IMR-90 (cell line): ENCODE measurements at regions not wholly inside any gene's neighbourhood (a gene's known extent, or its start where the extent isn't known, plus 50 kb on each side); places are given as distances from the start of the nearest gene placed in this dataset.

Experiments
- ATAC-seq: fragments of 200-7000 bp; cut with Tn5 transposase; 2 replicates; pipeline ENCODE4 v1.9.1; 2020; ENCODE audit warnings: low read depth, mild to moderate bottlenecking, moderate library complexity
- BruUV-seq: library from RNA; stranded (reverse); fragments of 400-500 nt; replicated peaks from 2 replicates; lab custom pipeline; 2021; lab: Mats Ljungman, UMichigan
- CTCF ChIA-PET: fragments of 300-600 bp; formaldehyde crosslinking; extraction: SDS; loops from one replicate; lab custom pipeline; 2021; ENCODE audit warnings: antibody characterized with exemption; lab: Yijun Ruan, JAX
- POLR2A ChIA-PET: fragments of 300-600 bp; sonication (Branson Sonifier 250); formaldehyde crosslinking; loops from one replicate; lab custom pipeline; 2022; ENCODE audit warnings: antibody characterized with exemption; ENCODE audit not compliant: unreplicated experiment; lab: Charles Lee
- DNase-seq: peaks from one replicate; pipeline ENCODE4 v3.0.0; 2013
- H2AFZ ChIP-seq: replicated peaks from 2 replicates; pipeline ENCODE3; 2013; ENCODE audit warnings: low read length, mild to moderate bottlenecking; ENCODE audit not compliant: poor library complexity
- H2AK5ac ChIP-seq: 2 replicates; pipeline ENCODE4 v1.6.1; 2013; ENCODE audit warnings: low read depth, low read length, inconsistent platforms
- H2AK9ac ChIP-seq: replicated peaks from 2 replicates; pipeline ENCODE3; 2013; ENCODE audit warnings: mild to moderate bottlenecking, low read depth, low read length, moderate library complexity; ENCODE audit not compliant: poor library complexity
- H2BK120ac ChIP-seq: 2 replicates; pipeline ENCODE4 v1.6.1; 2013; ENCODE audit warnings: low read depth, low read length, inconsistent platforms
- H2BK15ac ChIP-seq: 3 replicates; pipeline ENCODE4 v1.6.1; 2013; ENCODE audit warnings: low read depth, low read length, inconsistent platforms
- H2BK20ac ChIP-seq: 2 replicates; pipeline ENCODE4 v1.6.1; 2013; ENCODE audit warnings: low read depth, mild to moderate bottlenecking, inconsistent platforms, low read length, moderate library complexity
- H2BK5ac ChIP-seq: 2 replicates; pipeline ENCODE4 v1.6.1; 2013; ENCODE audit warnings: mild to moderate bottlenecking, low read depth, low read length, inconsistent platforms; ENCODE audit not compliant: poor library complexity, severe bottlenecking
- H3K14ac ChIP-seq: replicated peaks from 2 replicates; pipeline ENCODE4 v1.6.1; 2013; ENCODE audit warnings: low read depth, low read length, inconsistent platforms
- H3K18ac ChIP-seq: 2 replicates; pipeline ENCODE4 v1.6.1; 2013; ENCODE audit warnings: low read depth, low read length, control low read depth
- H3K23ac ChIP-seq: 2 replicates; pipeline ENCODE4 v1.6.1; 2013; ENCODE audit warnings: low read depth, low read length, inconsistent platforms
- H3K27ac ChIP-seq: 2 replicates; pipeline ENCODE4 v1.5.1; 2013; ENCODE audit warnings: mild to moderate bottlenecking, control low read depth, low read length; ENCODE audit not compliant: insufficient read depth
- H3K27me3 ChIP-seq: 2 replicates; pipeline ENCODE4 v1.6.1; 2013; ENCODE audit warnings: low read length; ENCODE audit not compliant: control insufficient read depth, insufficient read depth
- H3K36me3 ChIP-seq: 2 replicates; pipeline ENCODE4 v1.6.1; 2013; ENCODE audit warnings: low read length, mixed read lengths; ENCODE audit not compliant: control insufficient read depth, insufficient read depth
- H3K4ac ChIP-seq: 2 replicates; pipeline ENCODE4 v1.6.1; 2013; ENCODE audit warnings: low read depth, low read length, inconsistent platforms
- H3K4me1 ChIP-seq: 2 replicates; pipeline ENCODE4 v1.6.1; 2013; ENCODE audit warnings: low read length, mixed read lengths; ENCODE audit not compliant: control insufficient read depth, insufficient read depth
- H3K4me2 ChIP-seq: 2 replicates; pipeline ENCODE4 v1.6.1; 2013; ENCODE audit warnings: low read depth, mild to moderate bottlenecking, control low read depth, low read length, moderate library complexity
- H3K4me3 ChIP-seq: 2 replicates; pipeline ENCODE4 v1.5.1; 2013; ENCODE audit warnings: low read depth, mild to moderate bottlenecking, control low read depth, low read length, moderate library complexity; ENCODE audit not compliant: insufficient read depth
- H3K56ac ChIP-seq: 2 replicates; pipeline ENCODE4 v1.6.1; 2013; ENCODE audit warnings: low read length, inconsistent platforms; ENCODE audit not compliant: insufficient read depth; ENCODE audit errors: extremely low read depth
- H3K79me1 ChIP-seq, 2 experiments: 2 replicates each; pipeline ENCODE4 v1.6.1; 2013; ENCODE audit warnings: low read length in 2 of 2, inconsistent platforms in 1 of 2, low read depth in 1 of 2
- H3K9ac ChIP-seq: 2 replicates; pipeline ENCODE4 v1.6.1; 2013; ENCODE audit warnings: low read depth, low read length, control low read depth
- H3K9me1 ChIP-seq: 2 replicates; pipeline ENCODE4 v1.6.1; 2013; ENCODE audit warnings: low read length, inconsistent platforms; ENCODE audit not compliant: insufficient read depth
- H3K9me3 ChIP-seq: 2 replicates; pipeline ENCODE4 v1.6.1; 2013; ENCODE audit warnings: low read length; ENCODE audit not compliant: control insufficient read depth, insufficient read depth
- H4K20me1 ChIP-seq: 2 replicates; pipeline ENCODE4 v1.6.1; 2013; ENCODE audit warnings: low read length, inconsistent platforms; ENCODE audit not compliant: insufficient read depth
- H4K5ac ChIP-seq: 2 replicates; pipeline ENCODE4 v1.6.1; 2013; ENCODE audit warnings: mild to moderate bottlenecking, low read depth, low read length, control low read depth
- H4K8ac ChIP-seq, 2 experiments: 2 replicates each; pipeline ENCODE4 v1.6.1; 2013; ENCODE audit warnings: low read depth in 2 of 2, low read length in 2 of 2, control low read depth in 1 of 2, inconsistent platforms in 1 of 2
- H4K91ac ChIP-seq: 2 replicates; pipeline ENCODE4 v1.6.1; 2013; ENCODE audit warnings: low read depth, low read length, inconsistent platforms; ENCODE audit not compliant: insufficient read depth
- MAZ ChIP-seq: IDR thresholded peaks from 2 replicates; pipeline ENCODE4 v1.6.1; 2012; ENCODE audit warnings: low read depth, mild to moderate bottlenecking, low read length, improper control_type of control experiment, moderate library complexity, borderline replicate concordance
- MXI1 ChIP-seq: IDR thresholded peaks from 2 replicates; pipeline ENCODE4 v1.6.1; 2012; ENCODE audit warnings: low read depth, mild to moderate bottlenecking, low read length, moderate library complexity, borderline replicate concordance
- POLR2A ChIP-seq: IDR thresholded peaks from 2 replicates; pipeline ENCODE4 v1.6.1; 2012; ENCODE audit warnings: mild to moderate bottlenecking, low read depth, low read length
- RAD21 ChIP-seq: IDR thresholded peaks from 2 replicates; pipeline ENCODE4 v1.6.1; 2012; ENCODE audit warnings: low read length, improper control_type of control experiment
- RCOR1 ChIP-seq: IDR thresholded peaks from 2 replicates; pipeline ENCODE4 v1.6.1; 2012; ENCODE audit warnings: mild to moderate bottlenecking, low read length, improper control_type of control experiment; ENCODE audit not compliant: insufficient replicate concordance
- RFX5 ChIP-seq: IDR thresholded peaks from 2 replicates; pipeline ENCODE4 v1.8.0; 2012; ENCODE audit warnings: low read depth, mild to moderate bottlenecking, low read length, moderate library complexity
- WGBS, 2 experiments: methylation state at CpG; one replicate each; pipeline versions ENCODE4 v1.1.5 to v1.1.7; 2013; ENCODE audit warnings: missing lambda C conversion rate in 2 of 2; ENCODE audit not compliant: insufficient read length in 1 of 2; ENCODE audit errors: extremely low coverage in 2 of 2; 5-methylcytosine and 5-hydroxymethylcytosine counted together
- dilution Hi-C: fragments of 300-500 bp; cut with HindIII; formaldehyde crosslinking; loops from one replicate; pipeline ENCODE4 v1.14.3; 2018; ENCODE audit warnings: low sequenced_read_pairs; ENCODE audit not compliant: unreplicated experiment
- in situ Hi-C: fragments of 300-500 bp; cut with MboI; formaldehyde crosslinking; loops from 3 replicates; pipeline ENCODE4 v1.14.3; 2019; ENCODE audit warnings: low sequenced_read_pairs, inconsistent platforms, mixed read lengths
- intact Hi-C: fragments of 100-400 bp; cut with micrococcal nuclease; formaldehyde crosslinking; loops from 2 replicates; pipeline ENCODE4 v1.10.0; 2022
- TF ChIP-seq, protein P1 (sequence below): conservative IDR thresholded peaks from 2 replicates; pipeline ENCODE4 v1.5.1; 2012; ENCODE audit warnings: mild to moderate bottlenecking, low read depth, low read length, improper control_type of control experiment
- TF ChIP-seq, protein P2 (sequence below): fragments of 150-350 bp; IDR thresholded peaks from 2 replicates; pipeline ENCODE4 v1.6.1; 2016; ENCODE audit warnings: low read depth, mild to moderate bottlenecking, low read length, moderate library complexity, borderline replicate concordance

DNA sequence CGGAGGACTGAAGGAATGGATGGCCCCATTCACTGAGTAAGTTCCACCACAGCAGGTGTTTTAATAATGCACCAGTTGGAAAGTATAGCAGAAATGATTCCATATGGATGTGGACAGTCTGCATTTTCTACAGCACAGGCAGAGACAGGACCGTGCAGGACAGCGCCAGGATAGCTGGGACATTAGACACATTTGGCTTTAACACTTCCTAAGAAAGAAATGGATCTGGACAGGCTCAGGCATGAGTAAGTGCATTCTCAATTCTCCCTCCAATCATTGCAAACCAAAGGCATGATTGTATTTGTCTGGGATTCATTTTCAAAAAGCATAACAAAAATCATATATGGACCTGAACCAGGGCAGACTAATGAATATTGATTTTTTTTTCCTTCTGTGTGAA is 233.0 kb upstream of the POU2AF2 start:
- no peak overlapping the region for H3K4ac ChIP-seq
- no peaks in the 10 kb centered on the region for H3K4me1 ChIP-seq
- no peaks in the 10 kb centered on the region for H3K36me3 ChIP-seq
- H2AK9ac ChIP-seq, result no peak overlapping the region
- H2AK5ac ChIP-seq, result no peak overlapping the region
- no peaks in the 10 kb centered on the region for H3K79me1 ChIP-seq
- H2BK15ac ChIP-seq, result no peak overlapping the region
- dilution Hi-C loops, result no loop called here
- H2AFZ ChIP-seq, result no peak overlapping the region
- H3K4me2 ChIP-seq, result no peak overlapping the region
- no peak overlapping the region for H2BK5ac ChIP-seq
- no CpG with 5 or more reads among the region's 3 CpGs for WGBS, 2 experiments
- H4K5ac ChIP-seq, result no peak overlapping the region
- POLR2A ChIA-PET, result no interaction called here
- no peak overlapping the region for H3K9ac ChIP-seq
- H3K14ac ChIP-seq, result no peak overlapping the region
- H4K8ac ChIP-seq, result no peak overlapping the region
- H4K20me1 ChIP-seq, result no peaks in the 10 kb centered on the region
- TF ChIP-seq RCOR1 (no peak), MXI1 (no peak), RAD21 (no peak), POLR2A (no peak), MAZ (no peak), RFX5 (no peak)
- TF ChIP-seq, protein P1, sequence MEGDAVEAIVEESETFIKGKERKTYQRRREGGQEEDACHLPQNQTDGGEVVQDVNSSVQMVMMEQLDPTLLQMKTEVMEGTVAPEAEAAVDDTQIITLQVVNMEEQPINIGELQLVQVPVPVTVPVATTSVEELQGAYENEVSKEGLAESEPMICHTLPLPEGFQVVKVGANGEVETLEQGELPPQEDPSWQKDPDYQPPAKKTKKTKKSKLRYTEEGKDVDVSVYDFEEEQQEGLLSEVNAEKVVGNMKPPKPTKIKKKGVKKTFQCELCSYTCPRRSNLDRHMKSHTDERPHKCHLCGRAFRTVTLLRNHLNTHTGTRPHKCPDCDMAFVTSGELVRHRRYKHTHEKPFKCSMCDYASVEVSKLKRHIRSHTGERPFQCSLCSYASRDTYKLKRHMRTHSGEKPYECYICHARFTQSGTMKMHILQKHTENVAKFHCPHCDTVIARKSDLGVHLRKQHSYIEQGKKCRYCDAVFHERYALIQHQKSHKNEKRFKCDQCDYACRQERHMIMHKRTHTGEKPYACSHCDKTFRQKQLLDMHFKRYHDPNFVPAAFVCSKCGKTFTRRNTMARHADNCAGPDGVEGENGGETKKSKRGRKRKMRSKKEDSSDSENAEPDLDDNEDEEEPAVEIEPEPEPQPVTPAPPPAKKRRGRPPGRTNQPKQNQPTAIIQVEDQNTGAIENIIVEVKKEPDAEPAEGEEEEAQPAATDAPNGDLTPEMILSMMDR, result no peak
- TF ChIP-seq, protein P2, sequence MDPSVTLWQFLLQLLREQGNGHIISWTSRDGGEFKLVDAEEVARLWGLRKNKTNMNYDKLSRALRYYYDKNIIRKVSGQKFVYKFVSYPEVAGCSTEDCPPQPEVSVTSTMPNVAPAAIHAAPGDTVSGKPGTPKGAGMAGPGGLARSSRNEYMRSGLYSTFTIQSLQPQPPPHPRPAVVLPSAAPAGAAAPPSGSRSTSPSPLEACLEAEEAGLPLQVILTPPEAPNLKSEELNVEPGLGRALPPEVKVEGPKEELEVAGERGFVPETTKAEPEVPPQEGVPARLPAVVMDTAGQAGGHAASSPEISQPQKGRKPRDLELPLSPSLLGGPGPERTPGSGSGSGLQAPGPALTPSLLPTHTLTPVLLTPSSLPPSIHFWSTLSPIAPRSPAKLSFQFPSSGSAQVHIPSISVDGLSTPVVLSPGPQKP, result no peak
- H3K9me1 ChIP-seq, result no peaks in the 10 kb centered on the region
- H3K27ac ChIP-seq, result no peak overlapping the region
- ATAC-seq (no peak), DNase-seq (no peak)
- in situ Hi-C loops, result no loop called here
- no peak overlapping the region for H2BK20ac ChIP-seq
- no peaks in the 10 kb centered on the region for H3K27me3 ChIP-seq
- H3K4me3 ChIP-seq, result no peak overlapping the region
- H4K91ac ChIP-seq, result no peak overlapping the region
- no TSS peak for BruUV-seq
- no peaks in the 10 kb centered on the region for H3K9me3 ChIP-seq
- intact Hi-C loops, result no loop called here
- no peak overlapping the region for H3K23ac ChIP-seq
- H3K18ac ChIP-seq, result no peak overlapping the region
- no peak overlapping the region for H2BK120ac ChIP-seq
- CTCF ChIA-PET, result no interaction called here
- no peak overlapping the region for H3K56ac ChIP-seq
